ENCODE measurements at regions not wholly inside any gene's neighbourhood (a gene's known extent, or its start where the extent isn't known, plus 50 kb on each side); places are given as distances from the start of the nearest gene placed in this dataset.
"Not testable (repeated sequence)": the region's sequence is repeated elsewhere in the genome, so short reads cannot be mapped to it uniquely, and the experiment has no call there.

GRCh38 chr7:69537691-69538090 is 60.6 kb upstream of the AUTS2 start:
- Histone ChIP-seq H4K20me1 (ENCODE audit: insufficient read depth, low read length) (no peaks in the 10 kb centered on the region), H3K4me1 (ENCODE audit: insufficient read depth, low read length) (no peaks in the 10 kb centered on the region), H3K9me3 (ENCODE audit: insufficient read depth, low read depth, low read length) (peaks cover 3% of the 10 kb centered on the region), H3K4me2 (ENCODE audit: low read length) (no peak overlapping the region), H3K27me3 (ENCODE audit: insufficient read depth, low read length) (no peaks in the 10 kb centered on the region), H3K36me3 (ENCODE audit: insufficient read depth, low read length) (no peaks in the 10 kb centered on the region), H3K9ac (ENCODE audit: low read length) (no peak overlapping the region), H3K27ac (ENCODE audit: low read depth, low read length) (no peak overlapping the region), H2AFZ (ENCODE audit: low read depth, low read length) (no peak overlapping the region), H3K4me3 (ENCODE audit: insufficient read depth, low read depth, low read length) (no peak overlapping the region), H3K79me2 (ENCODE audit: insufficient read depth, low read length) (no peaks in the 10 kb centered on the region)
- H3K4me1 Mint-ChIP-seq (ENCODE audit: low read depth, unreplicated experiment): peaks cover 3% of the 10 kb centered on the region
- H3K9me3 Mint-ChIP-seq (ENCODE audit: unreplicated experiment): no peaks in the 10 kb centered on the region
- no peaks in the 10 kb centered on the region for H3K36me3 Mint-ChIP-seq (ENCODE audit: low read depth, unreplicated experiment)
- no peak overlapping the region for H3K27ac Mint-ChIP-seq (ENCODE audit: unreplicated experiment)
- H3K27me3 Mint-ChIP-seq (ENCODE audit: low read depth, unreplicated experiment): peaks cover 22% of the 10 kb centered on the region
- TF ChIP-seq EZH2 (IDR thresholded peaks at IDR 0.05; ENCODE audit: insufficient read depth, low read length): no peak
- no peak for TF ChIP-seq CTCF (IDR thresholded peaks at IDR 0.05; ENCODE audit: insufficient read depth, low read depth, low read length)
- no peak overlapping the region for H3K4me3 Mint-ChIP-seq (ENCODE audit: unreplicated experiment)
- no peak for DNase-seq (ENCODE audit: low read depth)
- no peak for FAIRE-seq

GRCh38 chr7:69539531-69539930 is 58.7 kb upstream of the AUTS2 start:
- H3K36me3 ChIP-seq (ENCODE audit: insufficient read depth, low read length): no peaks in the 10 kb centered on the region
- Mint-ChIP-seq H3K27ac (ENCODE audit: unreplicated experiment) (no peak overlapping the region), H3K36me3 (ENCODE audit: low read depth, unreplicated experiment) (no peaks in the 10 kb centered on the region), H3K4me1 (ENCODE audit: low read depth, unreplicated experiment) (peaks cover 3% of the 10 kb centered on the region), H3K4me3 (ENCODE audit: unreplicated experiment) (no peak overlapping the region), H3K9me3 (ENCODE audit: unreplicated experiment) (no peaks in the 10 kb centered on the region), H3K27me3 (ENCODE audit: low read depth, unreplicated experiment) (peaks cover 12% of the 10 kb centered on the region)
- no peaks in the 10 kb centered on the region for H3K27me3 ChIP-seq (ENCODE audit: insufficient read depth, low read length)
- no peaks in the 10 kb centered on the region for H4K20me1 ChIP-seq (ENCODE audit: insufficient read depth, low read length)
- H3K79me2 ChIP-seq (ENCODE audit: insufficient read depth, low read length): no peaks in the 10 kb centered on the region
- TF ChIP-seq CTCF (IDR thresholded peaks at IDR 0.05; ENCODE audit: insufficient read depth, low read depth, low read length) (no peak), EZH2 (IDR thresholded peaks at IDR 0.05; ENCODE audit: insufficient read depth, low read length) (no peak)
- no peak overlapping the region for H3K4me3 ChIP-seq (ENCODE audit: insufficient read depth, low read depth, low read length)
- peaks cover 3% of the 10 kb centered on the region for H3K9me3 ChIP-seq (ENCODE audit: insufficient read depth, low read depth, low read length)
- DNase-seq (ENCODE audit: low read depth) (no peak), FAIRE-seq (no peak)
- no peak overlapping the region for H3K9ac ChIP-seq (ENCODE audit: low read length)
- H3K27ac ChIP-seq (ENCODE audit: low read depth, low read length): no peak overlapping the region
- H3K4me1 ChIP-seq (ENCODE audit: insufficient read depth, low read length): no peaks in the 10 kb centered on the region
- H2AFZ ChIP-seq (ENCODE audit: low read depth, low read length): no peak overlapping the region
- H3K4me2 ChIP-seq (ENCODE audit: low read length): no peak overlapping the region

GRCh38 chr7:69540287-69540686 is 58.0 kb upstream of the AUTS2 start:
- no peaks in the 10 kb centered on the region for H3K36me3 Mint-ChIP-seq (ENCODE audit: low read depth, unreplicated experiment)
- H3K4me1 ChIP-seq (ENCODE audit: insufficient read depth, low read length): no peaks in the 10 kb centered on the region
- no peak overlapping the region for H3K27ac Mint-ChIP-seq (ENCODE audit: unreplicated experiment)
- H3K9me3 ChIP-seq (ENCODE audit: insufficient read depth, low read depth, low read length): peaks cover 3% of the 10 kb centered on the region
- no peaks in the 10 kb centered on the region for H3K79me2 ChIP-seq (ENCODE audit: insufficient read depth, low read length)
- peaks cover 7% of the 10 kb centered on the region for H3K27me3 Mint-ChIP-seq (ENCODE audit: low read depth, unreplicated experiment)
- H3K4me3 ChIP-seq (ENCODE audit: insufficient read depth, low read depth, low read length): no peak overlapping the region
- no peaks in the 10 kb centered on the region for H3K27me3 ChIP-seq (ENCODE audit: insufficient read depth, low read length)
- H3K27ac ChIP-seq (ENCODE audit: low read depth, low read length): no peak overlapping the region
- no peak overlapping the region for H2AFZ ChIP-seq (ENCODE audit: low read depth, low read length)
- H3K4me2 ChIP-seq (ENCODE audit: low read length): no peak overlapping the region
- no peaks in the 10 kb centered on the region for H3K9me3 Mint-ChIP-seq (ENCODE audit: unreplicated experiment)
- H3K4me1 Mint-ChIP-seq (ENCODE audit: low read depth, unreplicated experiment): peaks cover 3% of the 10 kb centered on the region
- no peaks in the 10 kb centered on the region for H3K36me3 ChIP-seq (ENCODE audit: insufficient read depth, low read length)
- H3K9ac ChIP-seq (ENCODE audit: low read length): no peak overlapping the region
- H4K20me1 ChIP-seq (ENCODE audit: insufficient read depth, low read length): no peaks in the 10 kb centered on the region
- DNase-seq (ENCODE audit: low read depth) (no peak), FAIRE-seq (no peak)
- no peak for TF ChIP-seq EZH2 (IDR thresholded peaks at IDR 0.05; ENCODE audit: insufficient read depth, low read length)
- TF ChIP-seq CTCF (IDR thresholded peaks at IDR 0.05; ENCODE audit: insufficient read depth, low read depth, low read length): no peak
- H3K4me3 Mint-ChIP-seq (ENCODE audit: unreplicated experiment): no peak overlapping the region

GRCh38 chr7:69541779-69542432 is 56.4 kb upstream of the AUTS2 start:
- not testable (repeated sequence) for FAIRE-seq; H3K27me3 ChIP-seq (ENCODE audit: insufficient read depth, low read length); H3K36me3 ChIP-seq (ENCODE audit: insufficient read depth, low read length); H2AFZ ChIP-seq (ENCODE audit: low read depth, low read length); H3K27ac Mint-ChIP-seq (ENCODE audit: unreplicated experiment); H3K79me2 ChIP-seq (ENCODE audit: insufficient read depth, low read length); H4K20me1 ChIP-seq (ENCODE audit: insufficient read depth, low read length); H3K27me3 Mint-ChIP-seq (ENCODE audit: low read depth, unreplicated experiment); H3K4me3 ChIP-seq (ENCODE audit: insufficient read depth, low read depth, low read length); H3K4me1 ChIP-seq (ENCODE audit: insufficient read depth, low read length); H3K9me3 ChIP-seq (ENCODE audit: insufficient read depth, low read depth, low read length); H3K4me1 Mint-ChIP-seq (ENCODE audit: low read depth, unreplicated experiment); H3K36me3 Mint-ChIP-seq (ENCODE audit: low read depth, unreplicated experiment); H3K9ac ChIP-seq (ENCODE audit: low read length); H3K4me3 Mint-ChIP-seq (ENCODE audit: unreplicated experiment); H3K9me3 Mint-ChIP-seq (ENCODE audit: unreplicated experiment); DNase-seq (ENCODE audit: low read depth); H3K4me2 ChIP-seq (ENCODE audit: low read length); H3K27ac ChIP-seq (ENCODE audit: low read depth, low read length)

Data from astrocyte (in vitro differentiated cells and primary cell).